ENCODE measurements at regions not wholly inside any gene's neighbourhood (a gene's known extent, or its start where the extent isn't known, plus 50 kb on each side); places are given as distances from the start of the nearest gene placed in this dataset.
"Not testable (repeated sequence)": the region's sequence is repeated elsewhere in the genome, so short reads cannot be mapped to it uniquely, and the experiment has no call there.

DNA sequence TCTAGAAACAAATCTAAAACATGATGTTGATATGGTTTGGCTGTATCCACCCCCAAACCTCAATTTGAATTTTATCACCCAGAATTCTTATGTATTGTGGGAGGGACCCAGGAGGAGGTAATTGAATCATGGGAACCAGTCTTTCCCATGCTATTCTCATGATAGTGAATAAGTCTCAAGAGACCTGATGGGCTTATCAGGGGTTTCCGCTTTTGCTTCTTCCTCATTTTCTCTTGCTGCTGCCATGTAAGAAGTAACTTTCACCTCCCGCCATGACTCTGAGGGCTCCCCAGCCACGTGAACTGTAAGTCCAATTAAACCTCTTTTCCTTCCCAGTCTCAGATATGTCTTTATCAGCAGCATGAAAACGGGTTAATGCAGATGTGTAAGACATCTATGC, 232.7 kb upstream of the ONECUT1 start:
- DNase-seq (ENCODE audit: low read depth in 1 of 2, low spot score in 1 of 2): no peak
- TF ChIP-seq GABPA (IDR thresholded peaks at IDR 0.05; ENCODE audit: low read depth): no peak
- TF ChIP-seq, protein P1, sequence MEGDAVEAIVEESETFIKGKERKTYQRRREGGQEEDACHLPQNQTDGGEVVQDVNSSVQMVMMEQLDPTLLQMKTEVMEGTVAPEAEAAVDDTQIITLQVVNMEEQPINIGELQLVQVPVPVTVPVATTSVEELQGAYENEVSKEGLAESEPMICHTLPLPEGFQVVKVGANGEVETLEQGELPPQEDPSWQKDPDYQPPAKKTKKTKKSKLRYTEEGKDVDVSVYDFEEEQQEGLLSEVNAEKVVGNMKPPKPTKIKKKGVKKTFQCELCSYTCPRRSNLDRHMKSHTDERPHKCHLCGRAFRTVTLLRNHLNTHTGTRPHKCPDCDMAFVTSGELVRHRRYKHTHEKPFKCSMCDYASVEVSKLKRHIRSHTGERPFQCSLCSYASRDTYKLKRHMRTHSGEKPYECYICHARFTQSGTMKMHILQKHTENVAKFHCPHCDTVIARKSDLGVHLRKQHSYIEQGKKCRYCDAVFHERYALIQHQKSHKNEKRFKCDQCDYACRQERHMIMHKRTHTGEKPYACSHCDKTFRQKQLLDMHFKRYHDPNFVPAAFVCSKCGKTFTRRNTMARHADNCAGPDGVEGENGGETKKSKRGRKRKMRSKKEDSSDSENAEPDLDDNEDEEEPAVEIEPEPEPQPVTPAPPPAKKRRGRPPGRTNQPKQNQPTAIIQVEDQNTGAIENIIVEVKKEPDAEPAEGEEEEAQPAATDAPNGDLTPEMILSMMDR (IDR thresholded peaks at IDR 0.05; ENCODE audit: insufficient read depth, low read length): no peak
- TF ChIP-seq, protein P2, sequence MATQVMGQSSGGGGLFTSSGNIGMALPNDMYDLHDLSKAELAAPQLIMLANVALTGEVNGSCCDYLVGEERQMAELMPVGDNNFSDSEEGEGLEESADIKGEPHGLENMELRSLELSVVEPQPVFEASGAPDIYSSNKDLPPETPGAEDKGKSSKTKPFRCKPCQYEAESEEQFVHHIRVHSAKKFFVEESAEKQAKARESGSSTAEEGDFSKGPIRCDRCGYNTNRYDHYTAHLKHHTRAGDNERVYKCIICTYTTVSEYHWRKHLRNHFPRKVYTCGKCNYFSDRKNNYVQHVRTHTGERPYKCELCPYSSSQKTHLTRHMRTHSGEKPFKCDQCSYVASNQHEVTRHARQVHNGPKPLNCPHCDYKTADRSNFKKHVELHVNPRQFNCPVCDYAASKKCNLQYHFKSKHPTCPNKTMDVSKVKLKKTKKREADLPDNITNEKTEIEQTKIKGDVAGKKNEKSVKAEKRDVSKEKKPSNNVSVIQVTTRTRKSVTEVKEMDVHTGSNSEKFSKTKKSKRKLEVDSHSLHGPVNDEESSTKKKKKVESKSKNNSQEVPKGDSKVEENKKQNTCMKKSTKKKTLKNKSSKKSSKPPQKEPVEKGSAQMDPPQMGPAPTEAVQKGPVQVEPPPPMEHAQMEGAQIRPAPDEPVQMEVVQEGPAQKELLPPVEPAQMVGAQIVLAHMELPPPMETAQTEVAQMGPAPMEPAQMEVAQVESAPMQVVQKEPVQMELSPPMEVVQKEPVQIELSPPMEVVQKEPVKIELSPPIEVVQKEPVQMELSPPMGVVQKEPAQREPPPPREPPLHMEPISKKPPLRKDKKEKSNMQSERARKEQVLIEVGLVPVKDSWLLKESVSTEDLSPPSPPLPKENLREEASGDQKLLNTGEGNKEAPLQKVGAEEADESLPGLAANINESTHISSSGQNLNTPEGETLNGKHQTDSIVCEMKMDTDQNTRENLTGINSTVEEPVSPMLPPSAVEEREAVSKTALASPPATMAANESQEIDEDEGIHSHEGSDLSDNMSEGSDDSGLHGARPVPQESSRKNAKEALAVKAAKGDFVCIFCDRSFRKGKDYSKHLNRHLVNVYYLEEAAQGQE (IDR thresholded peaks at IDR 0.05; ENCODE audit: insufficient replicate concordance, low read depth): no peak
- no peak for TF ChIP-seq SPI1 (IDR thresholded peaks at IDR 0.05; ENCODE audit: borderline replicate concordance, low read depth)
- TF ChIP-seq POLR2AphosphoS5 (IDR thresholded peaks at IDR 0.05; ENCODE audit: low read depth): no peak
- Histone ChIP-seq H3K27ac (replicated peaks) (no peak overlapping the region), H3K27me3 (ENCODE audit: insufficient read depth, poor library complexity, severe bottlenecking) (no peaks in the 10 kb centered on the region), H3K4me3 (replicated peaks; ENCODE audit: insufficient read depth, low read length) (no peak overlapping the region)

- no peaks in the 10 kb centered on the region for H3K27me3 ChIP-seq (ENCODE audit: insufficient read depth, poor library complexity, severe bottlenecking)
- H3K27ac ChIP-seq (replicated peaks): no peak overlapping the region
- TF ChIP-seq SPI1 (IDR thresholded peaks at IDR 0.05; ENCODE audit: borderline replicate concordance, low read depth): no peak
- TF ChIP-seq, protein P1 (IDR thresholded peaks at IDR 0.05; ENCODE audit: insufficient read depth, low read length): no peak
- no peak for TF ChIP-seq POLR2AphosphoS5 (IDR thresholded peaks at IDR 0.05; ENCODE audit: low read depth)
- TF ChIP-seq, protein P2 (IDR thresholded peaks at IDR 0.05; ENCODE audit: insufficient replicate concordance, low read depth): no peak
- TF ChIP-seq GABPA (IDR thresholded peaks at IDR 0.05; ENCODE audit: low read depth): no peak
- H3K4me3 ChIP-seq (replicated peaks; ENCODE audit: insufficient read depth, low read length): no peak overlapping the region
- DNase-seq (ENCODE audit: low read depth in 1 of 2, low spot score in 1 of 2): no peak
Observed at GRCh38 chr15:53013329-53013728, 223.2 kb upstream of the ONECUT1 start.

GRCh38 chr15:53011779-53012178, 221.6 kb upstream of the ONECUT1 start:
- not testable (repeated sequence) for H3K27ac ChIP-seq (replicated peaks); H3K27me3 ChIP-seq (ENCODE audit: insufficient read depth, poor library complexity, severe bottlenecking); H3K4me3 ChIP-seq (replicated peaks; ENCODE audit: insufficient read depth, low read length); DNase-seq (ENCODE audit: low read depth in 1 of 2, low spot score in 1 of 2)

GRCh38 chr15:53009093-53009492, 219.0 kb upstream of the ONECUT1 start:
- TF ChIP-seq SPI1 (IDR thresholded peaks at IDR 0.05; ENCODE audit: borderline replicate concordance, low read depth) (no peak), GABPA (IDR thresholded peaks at IDR 0.05; ENCODE audit: low read depth) (no peak), POLR2AphosphoS5 (IDR thresholded peaks at IDR 0.05; ENCODE audit: low read depth) (no peak)
- TF ChIP-seq, protein P2 (IDR thresholded peaks at IDR 0.05; ENCODE audit: insufficient replicate concordance, low read depth): no peak
- TF ChIP-seq, protein P1 (IDR thresholded peaks at IDR 0.05; ENCODE audit: insufficient read depth, low read length): no peak
- no peak overlapping the region for H3K27ac ChIP-seq (replicated peaks)
- no peak for DNase-seq (ENCODE audit: low read depth in 1 of 2, low spot score in 1 of 2)

More at GRCh38 chr15:53009093-53009492, 219.0 kb upstream of the ONECUT1 start:
- Histone ChIP-seq H3K27me3 (ENCODE audit: insufficient read depth, poor library complexity, severe bottlenecking) (no peaks in the 10 kb centered on the region), H3K4me3 (replicated peaks; ENCODE audit: insufficient read depth, low read length) (no peak overlapping the region)

All from HL-60 (cell line).